ENCODE measurements at regions not wholly inside any gene's neighbourhood (a gene's known extent, or its start where the extent isn't known, plus 50 kb on each side); places are given as distances from the start of the nearest gene placed in this dataset.

DNA sequence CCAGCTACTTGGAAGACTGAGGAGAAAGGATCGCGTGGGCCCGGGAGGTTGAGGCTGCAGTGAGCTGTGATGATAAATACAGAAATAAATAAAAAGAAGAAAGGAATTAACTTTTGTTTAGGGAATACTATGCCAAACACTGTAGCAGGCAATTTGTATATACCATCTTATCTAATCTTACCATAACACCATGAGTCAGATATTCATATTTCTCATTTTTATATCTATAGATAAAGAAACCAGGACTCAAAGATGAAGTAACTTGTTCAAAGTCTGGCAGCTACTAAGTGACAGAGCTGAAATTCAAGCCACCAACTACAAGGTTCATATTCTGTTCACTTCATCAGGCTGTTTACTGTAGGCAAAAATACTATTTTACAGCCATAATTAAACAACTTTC is 119.2 kb upstream of the SLC39A10 start:
- TF ChIP-seq CTCF (IDR thresholded peaks at IDR 0.05; ENCODE audit: insufficient read depth, low read depth, low read length) (no peak), EZH2 (IDR thresholded peaks at IDR 0.05; ENCODE audit: insufficient read depth, low read length) (no peak)
